Hematopoietic multipotent progenitor cell treated with erythropoietin and hydrocortisone succinate and interleukin-3 and kit ligand, for 8 days (in vitro differentiated cells): ENCODE measurements at regions not wholly inside any gene's neighbourhood (a gene's known extent, or its start where the extent isn't known, plus 50 kb on each side); places are given as distances from the start of the nearest gene placed in this dataset.

Experiments
- DNase-seq: peaks from one replicate; pipeline ENCODE4 v3.0.0-alpha.2; 2015

DNA sequence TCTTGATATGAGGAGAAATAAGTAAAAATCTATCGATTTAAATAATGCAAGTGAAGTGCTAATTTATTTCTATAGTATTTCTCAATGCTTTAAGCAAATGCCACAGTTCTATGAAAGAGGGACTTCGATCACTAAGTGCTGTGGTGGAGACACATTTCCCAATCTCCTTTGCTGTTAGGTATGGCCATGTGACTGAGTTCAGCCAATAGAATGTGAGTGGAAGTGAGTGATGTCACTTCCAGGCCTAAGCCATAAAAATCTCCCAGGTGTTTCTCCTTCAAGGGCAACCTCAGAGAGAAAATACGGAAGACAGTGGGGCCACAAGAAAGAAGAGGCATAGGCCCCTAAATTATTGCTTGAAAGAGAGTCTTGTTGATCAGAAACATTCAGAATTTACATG is 100.3 kb upstream of the ANKH start:
- DNase-seq: no peak

- DNase-seq: no peak
Measured at GRCh38 chr5:14968796-14969195, 97.2 kb upstream of the ANKH start.

DNA sequence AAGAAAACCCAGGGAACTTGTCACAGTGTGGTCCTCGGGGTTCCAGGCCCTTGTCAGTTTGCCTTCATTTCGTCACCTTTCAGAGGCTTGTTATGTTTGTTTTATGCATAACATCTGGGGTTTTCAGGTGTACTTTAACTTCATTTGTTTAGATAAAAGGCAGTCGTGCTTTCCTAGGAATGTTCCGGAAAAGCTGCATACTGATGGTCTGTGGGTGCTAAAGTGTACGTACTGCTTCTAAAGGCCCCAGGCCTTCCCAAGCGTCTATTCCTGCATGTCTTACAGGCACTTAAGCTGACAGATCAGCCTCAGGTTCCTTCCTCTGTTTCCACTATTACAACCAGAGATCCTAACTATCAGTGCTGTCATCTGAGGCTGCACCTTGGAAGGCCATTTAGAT is 95.6 kb upstream of the ANKH start:
- no peak for DNase-seq

DNA sequence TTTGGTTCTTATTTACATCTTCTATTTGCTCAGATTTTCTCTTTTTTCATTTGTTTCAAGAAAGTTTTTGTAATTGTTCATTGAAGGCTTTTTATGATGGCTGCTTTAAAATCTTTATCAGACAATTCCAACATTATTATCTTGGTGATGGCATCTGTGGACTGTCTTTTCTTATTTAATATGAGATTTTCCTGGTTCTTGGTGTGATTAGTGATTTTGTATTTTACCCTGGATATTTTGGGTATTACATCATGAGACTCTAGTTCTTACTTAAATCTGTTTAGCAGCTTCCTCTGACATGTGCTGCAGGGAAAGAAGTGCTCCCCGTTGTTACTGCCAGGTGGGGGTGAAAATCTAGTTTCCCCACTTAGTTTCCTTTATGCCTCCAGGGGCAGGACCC is 94.2 kb upstream of the ANKH start:
- no peak for DNase-seq

DNA sequence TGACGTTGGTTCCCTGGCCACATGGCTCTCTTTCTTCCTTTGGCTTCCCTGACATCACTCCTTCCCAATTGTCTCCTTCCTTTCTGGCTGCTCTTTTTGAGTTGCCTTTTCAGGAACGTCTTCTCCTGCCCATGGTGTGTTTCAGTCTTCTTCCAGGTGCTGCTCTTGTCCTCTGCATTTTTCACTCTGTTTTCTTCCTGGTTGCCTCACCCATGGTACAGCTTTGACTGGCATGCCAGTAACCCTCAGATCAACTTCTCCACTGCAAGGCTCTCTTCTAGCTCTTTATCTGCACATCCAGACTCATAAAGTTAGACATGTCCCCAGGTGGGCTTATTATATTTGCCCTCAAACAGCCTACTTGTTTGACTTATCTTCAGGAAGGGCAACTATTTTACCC is 91.0 kb upstream of the ANKH start:
- no peak for DNase-seq

- no peak for DNase-seq
Measured at GRCh38 chr5:14960120-14960462, 88.5 kb upstream of the ANKH start.

DNA sequence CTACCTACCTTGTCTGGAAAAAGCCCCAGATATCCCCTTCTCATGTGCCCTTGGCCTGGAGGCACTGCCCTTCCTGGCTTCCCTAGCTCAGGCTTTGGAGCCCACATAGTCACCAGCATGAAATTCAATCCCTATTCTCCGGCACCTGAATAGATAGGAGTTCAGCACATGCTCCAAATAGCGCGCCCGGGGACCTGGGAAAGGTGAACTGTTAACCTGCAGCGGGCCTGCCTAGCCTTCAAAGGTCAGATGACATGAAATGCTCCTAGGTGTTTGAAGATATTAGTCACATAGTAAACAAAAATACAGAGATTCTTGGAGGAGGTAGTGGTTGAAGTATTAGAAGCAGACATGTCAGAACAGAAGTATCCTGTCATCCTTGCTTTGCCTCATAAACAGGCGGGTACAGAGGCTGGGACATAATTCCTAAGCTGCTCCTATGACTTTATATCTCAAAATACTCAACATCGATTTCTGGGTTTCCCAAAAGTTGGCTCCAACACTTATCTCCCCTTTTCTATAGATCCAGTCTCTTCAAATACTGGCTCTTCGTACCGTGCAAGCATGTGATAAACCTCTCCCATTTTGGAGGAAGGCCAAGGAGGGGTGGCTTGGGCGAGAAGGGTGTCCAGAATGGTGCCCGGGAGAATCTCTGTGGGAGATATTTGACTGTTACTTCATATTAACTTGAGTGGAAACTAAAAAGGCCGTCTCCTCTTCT is 88.0 kb upstream of the ANKH start:
- peak; percentile 32 for DNase-seq

DNA sequence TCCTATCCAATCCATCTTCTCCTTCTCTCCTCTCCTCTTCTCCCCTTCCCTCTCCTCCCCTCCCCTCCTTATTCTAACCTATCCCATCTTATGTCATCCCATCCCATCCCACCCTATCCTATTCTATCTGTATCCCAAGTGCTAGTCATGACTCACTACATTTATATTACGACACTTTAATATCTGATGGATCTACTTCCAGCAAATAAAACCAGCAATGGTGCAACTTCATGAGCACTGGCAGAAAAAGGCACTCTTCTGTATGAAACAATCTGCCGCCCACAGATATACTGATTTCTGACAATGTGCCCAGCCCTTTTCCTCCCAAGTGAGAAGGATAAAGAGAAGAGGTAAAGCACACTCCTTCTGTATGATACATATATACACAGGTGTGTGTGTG is 86.6 kb upstream of the ANKH start:
- no peak for DNase-seq

DNA sequence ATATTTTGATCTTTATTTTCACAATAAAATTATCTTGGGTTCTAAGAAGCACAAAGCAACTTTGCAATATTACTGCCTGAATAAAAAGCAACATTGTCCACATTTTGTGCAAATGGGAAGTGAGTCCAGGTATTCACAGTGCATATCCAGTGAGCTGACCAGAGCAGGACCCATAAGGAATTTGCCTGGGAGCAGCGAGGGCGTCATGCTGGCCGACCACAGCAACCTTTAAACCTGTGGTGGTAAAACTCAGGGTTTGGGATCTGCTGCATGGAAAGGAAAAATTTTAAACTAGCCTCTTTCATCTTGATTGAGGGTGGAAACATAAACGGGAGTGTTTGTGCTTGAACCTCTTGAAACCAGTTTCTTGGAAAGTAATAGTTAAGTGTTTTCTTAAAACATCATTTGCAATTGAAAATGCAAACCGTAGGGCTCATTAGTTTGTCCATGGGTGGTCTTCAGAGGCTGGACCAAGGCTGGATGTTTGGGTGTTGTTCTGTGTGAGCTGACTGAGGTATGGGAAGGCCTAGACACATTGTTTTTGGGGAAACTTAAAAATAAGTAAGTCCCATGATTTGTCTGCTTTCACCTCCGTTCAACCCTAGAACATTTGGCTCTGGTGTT is 85.0 kb upstream of the ANKH start:
- no peak for DNase-seq

DNA sequence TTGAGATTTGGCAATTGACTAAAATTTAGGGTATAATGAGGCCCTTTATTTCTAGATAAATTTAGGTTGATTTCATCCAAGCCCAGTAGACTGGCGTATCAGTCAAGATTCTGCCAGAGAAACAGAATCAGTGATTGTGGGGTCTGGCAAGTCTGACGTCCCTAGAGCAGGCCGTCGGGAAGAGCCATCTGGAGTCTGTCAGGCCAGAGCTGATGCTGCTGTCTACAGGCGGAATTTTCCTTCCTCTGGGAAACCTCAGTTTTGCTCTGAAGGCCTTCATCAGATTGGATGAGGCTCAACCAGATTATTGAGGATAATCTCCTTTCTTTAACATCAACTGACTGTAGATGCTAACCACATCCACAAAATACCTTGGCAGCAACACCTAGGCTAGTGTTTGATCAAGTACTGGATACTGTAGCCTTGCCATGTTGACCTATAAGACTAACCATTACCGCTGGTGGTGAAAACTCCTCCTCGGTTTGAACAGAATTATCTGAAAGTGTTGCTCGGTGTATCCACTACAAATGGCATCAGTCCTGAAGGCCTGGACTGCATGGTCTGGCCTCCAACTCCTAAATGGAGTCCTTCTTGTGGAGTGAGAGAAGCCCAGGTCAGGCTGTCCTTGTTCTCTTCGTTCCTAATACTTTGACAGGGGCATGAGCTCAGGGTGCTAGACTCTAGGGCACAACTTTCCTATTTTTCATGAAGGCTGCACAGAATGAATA is 83.2 kb upstream of the ANKH start:
- DNase-seq: no peak

DNA sequence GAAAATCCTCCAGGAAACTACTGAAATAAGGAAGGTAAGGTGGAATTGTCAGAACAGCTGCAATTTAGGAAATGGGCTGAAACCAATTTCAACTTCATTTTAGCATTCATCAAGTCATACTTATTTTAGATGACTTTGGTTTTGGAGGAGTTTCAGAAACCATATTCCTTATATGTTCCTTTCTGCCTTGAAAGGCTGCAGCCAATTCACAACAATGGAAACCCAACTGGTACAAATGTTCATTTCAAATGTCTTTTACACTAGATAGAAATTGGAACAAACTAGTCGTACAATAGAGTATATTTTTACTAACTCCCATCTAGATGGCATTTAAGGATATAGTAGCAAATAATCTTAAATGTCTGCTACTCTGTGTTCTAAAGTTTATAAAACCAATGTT is 82.6 kb upstream of the ANKH start:
- DNase-seq: no peak

- no peak for DNase-seq
Measured at GRCh38 chr5:14953075-14953607, 81.6 kb upstream of the ANKH start.

- no peak for DNase-seq
Measured at GRCh38 chr5:14948383-14948782, 76.8 kb upstream of the ANKH start.

DNA sequence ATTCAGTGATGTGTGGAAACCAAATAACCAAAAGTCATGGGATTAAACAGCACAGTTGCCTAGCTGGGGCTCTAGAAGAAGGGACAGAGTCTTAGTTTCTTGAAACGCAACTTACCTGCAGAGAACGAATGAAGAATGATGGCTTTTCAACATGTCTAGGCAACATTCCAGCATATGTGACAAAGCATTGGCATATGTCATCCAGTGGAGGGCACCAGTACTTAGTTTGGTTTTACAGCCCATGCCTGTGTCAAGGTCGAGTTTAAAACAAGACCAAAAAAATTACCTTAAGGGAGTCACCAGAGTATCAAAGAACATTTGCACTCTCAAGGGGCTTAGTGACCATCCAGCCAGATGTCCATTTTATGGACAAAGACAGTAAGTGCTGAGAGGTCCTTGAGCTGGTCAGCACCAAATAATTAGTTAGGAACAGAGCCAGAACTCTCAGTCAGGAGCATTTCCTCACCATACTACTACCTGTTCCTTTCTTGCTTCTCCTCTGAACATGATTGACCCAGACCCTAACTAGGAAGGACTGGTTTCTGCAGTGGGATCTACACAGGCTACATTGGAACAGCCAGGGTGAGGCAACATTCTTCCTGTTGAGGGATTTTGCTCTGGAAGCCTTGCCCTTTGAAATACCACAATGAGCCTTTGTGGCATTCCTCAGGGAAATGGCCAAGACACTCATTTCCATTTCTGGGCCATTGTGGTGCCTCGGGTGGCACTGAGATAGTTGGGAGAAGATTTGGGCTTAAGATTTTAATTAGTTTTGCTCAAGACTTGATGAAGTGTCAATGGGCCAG is 75.4 kb upstream of the ANKH start:
- peak; percentile 61 for DNase-seq

- DNase-seq: no peak
Measured at GRCh38 chr5:14945450-14945849, 73.9 kb upstream of the ANKH start.

- DNase-seq: no peak
Measured at GRCh38 chr5:14944996-14945395, 73.4 kb upstream of the ANKH start.

DNA sequence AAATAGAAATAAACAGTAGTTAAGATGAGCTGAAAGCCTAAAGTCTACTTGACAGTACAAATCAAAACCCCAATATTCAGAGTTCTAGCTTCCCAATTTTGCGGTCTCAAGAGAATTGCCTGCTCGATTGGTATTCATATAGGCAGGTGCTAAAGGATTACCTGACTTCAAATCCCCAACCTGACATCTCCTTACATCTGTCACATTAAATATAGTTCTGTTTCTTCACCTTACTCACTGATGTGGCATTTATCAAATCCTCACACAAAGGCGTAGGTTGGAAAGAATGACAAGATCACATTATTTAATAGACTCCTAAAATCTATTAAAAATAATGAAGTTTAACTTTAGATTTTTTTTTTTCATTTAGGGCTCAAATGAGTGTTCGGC is 72.8 kb upstream of the ANKH start:
- no peak for DNase-seq

DNA sequence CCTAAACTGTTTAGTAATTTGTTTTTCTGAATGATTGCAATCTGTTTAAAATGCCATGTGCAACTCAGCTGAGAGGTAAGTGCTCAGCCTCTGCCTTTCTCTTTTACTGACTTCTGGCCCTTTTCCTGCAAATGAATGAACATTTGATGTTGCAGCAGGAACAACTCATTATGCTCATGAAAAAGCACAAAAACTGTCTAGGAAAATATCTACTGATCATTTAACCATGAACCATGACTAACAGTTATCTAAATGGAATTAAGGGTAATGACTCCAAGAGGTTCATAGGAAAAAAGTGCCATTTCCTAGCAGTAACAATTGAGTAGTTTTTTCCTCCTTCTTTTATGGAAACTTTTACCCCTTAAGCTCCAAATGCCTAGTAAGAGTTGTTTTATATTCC is 70.6 kb upstream of the ANKH start:
- no peak for DNase-seq

- no peak for DNase-seq
Measured at GRCh38 chr5:14937254-14937653, 65.7 kb upstream of the ANKH start.

DNA sequence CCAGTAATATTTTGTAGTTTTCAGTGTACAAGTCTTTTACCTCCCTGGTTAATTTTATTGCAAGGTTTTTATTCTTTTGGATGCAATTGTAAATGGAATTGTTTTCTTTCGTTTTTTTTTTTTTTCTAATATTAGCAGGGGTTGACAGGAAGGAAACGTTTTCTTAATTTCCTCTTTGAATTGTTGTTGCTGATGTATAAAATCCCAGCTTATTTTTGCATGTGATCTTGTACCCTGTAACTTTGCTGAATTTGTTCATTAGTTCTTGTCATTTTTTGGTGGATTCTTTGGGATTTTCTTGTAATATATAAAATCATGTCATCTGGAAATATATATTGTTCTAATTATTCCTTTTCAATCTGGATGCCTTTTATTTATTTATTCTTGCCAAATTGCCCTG is 65.0 kb upstream of the ANKH start:
- DNase-seq: no peak

- DNase-seq: no peak
Measured at GRCh38 chr5:14935341-14935740, 63.8 kb upstream of the ANKH start.

DNA sequence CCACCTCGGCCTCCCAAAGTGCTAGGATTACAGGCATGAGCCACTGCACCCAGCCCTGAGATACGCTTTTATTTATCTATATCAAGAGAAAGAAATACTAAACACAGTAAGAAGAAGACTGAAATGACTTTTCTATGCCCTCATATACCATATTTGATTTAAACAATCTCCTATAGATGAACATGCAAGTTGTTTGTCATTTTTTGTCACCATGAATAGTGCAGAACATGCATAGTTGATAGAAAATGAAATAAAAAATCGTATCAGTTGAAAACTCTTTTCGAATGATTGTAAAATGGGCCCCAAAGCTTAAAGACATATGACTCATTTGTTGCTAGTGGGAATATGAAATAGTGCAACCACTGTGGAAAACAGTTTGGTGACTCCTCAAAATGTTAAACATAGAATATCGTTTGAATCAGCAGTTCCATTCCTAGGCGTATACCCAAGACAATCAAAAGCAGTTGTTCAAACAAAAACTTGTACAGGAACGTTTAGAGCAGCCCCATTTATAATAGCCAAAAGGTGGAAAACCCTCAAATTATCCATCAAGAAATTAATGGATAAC is 61.4 kb upstream of the ANKH start:
- DNase-seq: no peak

DNA sequence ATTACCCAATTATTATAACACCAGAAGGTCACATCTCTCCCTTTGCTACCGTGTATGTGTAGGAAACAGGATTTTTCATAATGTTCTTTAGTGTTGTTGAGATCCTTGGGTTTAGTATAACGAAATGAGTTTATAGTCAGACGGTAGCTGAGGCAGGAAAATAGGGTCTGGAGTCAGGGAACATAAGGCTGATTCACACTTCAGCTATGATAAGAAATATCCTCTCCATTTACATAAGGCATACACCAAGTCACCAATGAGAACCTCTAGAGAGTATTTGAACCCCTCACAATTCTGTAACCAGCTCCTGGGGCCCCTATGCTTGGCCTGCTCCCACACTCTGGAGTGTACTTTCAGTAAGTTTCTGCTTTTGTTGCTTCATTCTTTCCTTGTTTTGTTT is 58.9 kb upstream of the ANKH start:
- no peak for DNase-seq
